Adipocyte (in vitro differentiated cells): ENCODE measurements at regions not wholly inside any gene's neighbourhood (a gene's known extent, or its start where the extent isn't known, plus 50 kb on each side); places are given as distances from the start of the nearest gene placed in this dataset.

Experiments
- DNase-seq: peaks from one replicate; pipeline ENCODE4 v3.0.0-alpha.2; 2015; ENCODE audit warnings: low read depth
- H3K27me3 ChIP-seq: replicated peaks from 2 replicates; pipeline ENCODE4 v1.7.0; 2013; ENCODE audit warnings: mild to moderate bottlenecking, low read length, moderate library complexity; ENCODE audit not compliant: control insufficient read depth, insufficient read depth
- H3K36me3 ChIP-seq: 2 replicates; pipeline ENCODE4 v1.7.0; 2013; ENCODE audit warnings: low read length, mild to moderate bottlenecking, moderate library complexity; ENCODE audit not compliant: control insufficient read depth, insufficient read depth, severe bottlenecking
- H3K4me1 ChIP-seq: 2 replicates; pipeline ENCODE4 v1.7.0; 2013; ENCODE audit warnings: mild to moderate bottlenecking, low read length, moderate library complexity; ENCODE audit not compliant: control insufficient read depth, insufficient read depth
- H3K4me3 ChIP-seq: 2 replicates; pipeline ENCODE4 v1.7.0; 2013; ENCODE audit warnings: mild to moderate bottlenecking, low read length, moderate library complexity
- H3K9ac ChIP-seq: 2 replicates; pipeline ENCODE4 v1.7.0; 2013; ENCODE audit warnings: mild to moderate bottlenecking, low read length, moderate library complexity
- H3K9me3 ChIP-seq: 2 replicates; pipeline ENCODE4 v1.7.0; 2013; ENCODE audit warnings: mild to moderate bottlenecking, low read length, moderate library complexity; ENCODE audit not compliant: control insufficient read depth

DNA sequence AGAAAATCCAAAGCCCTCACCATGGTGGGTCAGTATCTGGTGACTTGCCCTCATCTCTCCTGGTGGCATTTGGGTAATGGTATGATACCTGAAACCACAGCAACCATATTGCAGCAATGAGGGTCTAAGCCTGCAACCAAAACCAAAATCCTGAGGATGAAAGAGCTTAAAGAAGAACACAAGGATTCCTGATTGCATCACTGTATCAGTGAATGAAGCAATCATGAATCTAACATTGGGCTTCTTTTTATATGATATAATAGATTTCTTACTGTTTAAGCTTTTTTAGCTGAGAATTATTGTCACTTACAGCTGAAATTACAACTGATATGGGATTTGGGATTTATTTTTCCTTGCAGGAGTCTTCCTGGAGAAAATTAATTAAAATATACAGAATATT lies 269.9 kb downstream of the MEF2C start:
- no peaks in the 10 kb centered on the region for H3K36me3 ChIP-seq
- H3K4me3 ChIP-seq, result no peak overlapping the region
- DNase-seq, result peak; percentile 18
- no peaks in the 10 kb centered on the region for H3K27me3 ChIP-seq
- no peak overlapping the region for H3K9ac ChIP-seq
- no peaks in the 10 kb centered on the region for H3K9me3 ChIP-seq
- H3K4me1 ChIP-seq, result no peaks in the 10 kb centered on the region

DNA sequence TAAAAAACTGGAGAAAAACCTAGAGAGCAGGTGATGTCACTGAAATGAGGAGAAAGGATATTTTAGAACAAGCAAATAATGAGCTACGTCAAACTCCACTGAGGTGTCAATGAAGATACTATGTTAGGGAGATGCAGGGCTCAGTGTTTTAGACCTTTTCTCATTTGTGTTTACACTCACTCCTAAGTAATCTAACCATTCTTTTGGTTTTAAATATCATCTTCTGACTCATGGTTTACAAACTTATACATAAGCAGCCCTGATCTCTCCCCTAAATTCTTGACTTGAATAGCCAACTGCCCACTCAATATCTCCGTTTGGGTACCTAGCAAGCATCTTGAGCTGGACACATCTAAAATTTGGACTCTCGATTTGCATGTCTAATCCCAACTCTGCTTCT lies 272.4 kb downstream of the MEF2C start:
- H3K4me3 ChIP-seq, result no peak overlapping the region

DNA sequence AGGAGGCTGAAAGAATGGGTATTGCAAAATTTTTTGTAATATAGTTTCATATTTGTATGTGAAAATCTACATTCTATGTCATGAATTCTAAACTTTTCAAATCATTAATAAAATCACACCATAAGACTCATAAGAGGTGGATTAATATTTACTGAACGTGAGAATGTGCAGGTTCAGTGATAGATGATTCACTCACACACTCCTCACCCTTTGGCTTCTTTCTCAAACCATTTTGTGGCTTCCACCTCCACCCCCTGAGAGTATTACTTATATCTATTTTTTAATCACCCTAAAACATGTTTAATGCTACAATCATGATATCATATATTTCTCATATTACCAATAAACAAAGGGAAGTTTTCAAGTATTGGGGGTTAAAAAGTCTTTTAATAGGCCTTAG lies 275.5 kb downstream of the MEF2C start:
- Histone ChIP-seq H3K9ac (no peak overlapping the region), H3K9me3 (no peaks in the 10 kb centered on the region), H3K27me3 (no peaks in the 10 kb centered on the region), H3K4me1 (no peaks in the 10 kb centered on the region), H3K36me3 (no peaks in the 10 kb centered on the region), H3K4me3 (no peak overlapping the region)
- DNase-seq, result no peak

More for the DNA sequence above, 272.4 kb downstream of the MEF2C start:
- Histone ChIP-seq H3K4me1 (no peaks in the 10 kb centered on the region), H3K27me3 (no peaks in the 10 kb centered on the region), H3K9me3 (no peaks in the 10 kb centered on the region), H3K36me3 (no peaks in the 10 kb centered on the region), H3K9ac (no peak overlapping the region)
- no peak for DNase-seq

DNA sequence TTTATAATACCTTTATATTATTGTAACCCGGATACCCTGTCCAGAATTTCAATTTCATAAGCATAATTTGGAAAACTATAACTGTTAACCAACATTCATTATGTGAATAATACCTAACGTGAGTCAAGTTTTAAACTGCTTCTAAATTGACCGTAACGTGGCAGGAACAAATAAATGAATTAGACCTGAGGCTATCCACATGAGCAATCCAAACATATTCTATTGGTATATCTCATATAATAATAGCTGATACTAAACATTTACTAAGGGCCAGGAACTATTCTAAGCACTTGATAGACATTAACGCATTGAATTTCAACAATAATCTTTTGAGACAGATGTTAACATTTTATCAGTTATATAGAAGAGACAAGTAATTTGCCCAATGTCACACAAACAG lies 276.4 kb downstream of the MEF2C start:
- Histone ChIP-seq H3K9me3 (no peaks in the 10 kb centered on the region), H3K27me3 (no peaks in the 10 kb centered on the region), H3K9ac (no peak overlapping the region), H3K36me3 (no peaks in the 10 kb centered on the region), H3K4me3 (no peak overlapping the region), H3K4me1 (no peaks in the 10 kb centered on the region)
- no peak for DNase-seq

DNA sequence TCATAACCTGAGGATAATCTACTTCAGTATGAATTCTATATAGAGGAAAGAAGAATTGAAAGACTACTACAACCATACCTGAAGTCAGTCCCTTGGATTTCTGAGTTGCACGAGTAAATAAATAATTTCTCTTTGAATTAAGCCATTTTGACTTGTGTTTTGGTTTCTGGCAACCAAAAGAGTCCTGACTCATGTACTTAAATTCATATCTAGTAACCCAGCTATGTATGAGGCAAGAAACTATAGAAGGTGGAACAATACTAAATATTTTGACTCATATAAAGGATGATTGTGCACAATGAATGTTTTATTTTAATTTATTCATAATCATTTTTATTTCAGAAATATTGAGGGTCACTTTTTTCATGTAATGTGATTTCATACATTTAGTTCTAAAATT lies 276.8 kb downstream of the MEF2C start:
- H3K9me3 ChIP-seq, result peaks cover 2% of the 10 kb centered on the region
- no peak for DNase-seq
- H3K4me3 ChIP-seq, result no peak overlapping the region
- no peak overlapping the region for H3K9ac ChIP-seq
- H3K36me3 ChIP-seq, result no peaks in the 10 kb centered on the region
- no peaks in the 10 kb centered on the region for H3K27me3 ChIP-seq
- H3K4me1 ChIP-seq, result no peaks in the 10 kb centered on the region

DNA sequence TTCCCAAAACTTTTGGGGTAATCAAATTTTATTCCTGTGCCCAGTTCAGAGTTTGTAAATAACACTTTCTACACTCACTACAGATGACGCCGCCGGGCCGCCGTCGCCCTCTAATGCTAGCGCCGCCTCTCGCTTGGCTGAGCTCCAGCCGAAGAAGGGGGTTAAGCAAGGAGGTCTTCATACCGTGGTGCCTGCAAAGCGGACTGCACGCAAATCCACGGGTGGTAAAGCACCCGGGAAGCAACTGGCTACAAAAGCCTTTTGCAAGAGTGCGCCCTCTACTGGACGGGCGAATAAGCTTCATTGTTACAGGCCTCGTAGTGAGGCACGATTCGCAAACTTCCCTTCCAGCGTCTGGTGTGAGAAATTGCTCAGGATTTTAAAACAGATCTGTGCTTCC lies 280.4 kb downstream of the MEF2C start:
- Histone ChIP-seq H3K9me3 (peaks cover 7% of the 10 kb centered on the region), H3K4me1 (no peaks in the 10 kb centered on the region), H3K27me3 (no peaks in the 10 kb centered on the region), H3K4me3 (no peak overlapping the region), H3K9ac (no peak overlapping the region), H3K36me3 (no peaks in the 10 kb centered on the region)
- DNase-seq, result no peak

DNA sequence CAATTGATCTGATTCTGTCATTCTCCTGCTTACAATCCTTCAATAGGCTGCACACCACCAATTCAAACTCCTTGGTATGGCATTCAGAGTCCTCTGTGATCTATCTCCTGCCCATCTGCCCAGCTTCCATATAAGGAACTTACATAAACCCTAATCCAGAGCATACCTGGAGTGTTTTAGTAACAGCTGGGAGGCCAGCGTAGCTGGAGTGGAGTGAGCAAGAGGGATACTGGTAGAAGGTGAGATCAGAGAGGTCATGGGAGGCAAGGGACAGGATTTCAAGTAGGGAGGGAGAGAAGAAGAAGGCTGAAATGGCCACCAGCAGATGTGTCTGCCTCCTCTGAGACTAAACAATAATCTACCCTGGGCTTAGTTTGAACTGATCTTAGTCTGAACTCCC lies 288.5 kb downstream of the MEF2C start:
- Histone ChIP-seq H3K9ac (no peak overlapping the region), H3K9me3 (peaks cover 2% of the 10 kb centered on the region), H3K27me3 (no peaks in the 10 kb centered on the region), H3K4me3 (no peak overlapping the region), H3K36me3 (no peaks in the 10 kb centered on the region), H3K4me1 (no peaks in the 10 kb centered on the region)
- DNase-seq, result no peak

DNA sequence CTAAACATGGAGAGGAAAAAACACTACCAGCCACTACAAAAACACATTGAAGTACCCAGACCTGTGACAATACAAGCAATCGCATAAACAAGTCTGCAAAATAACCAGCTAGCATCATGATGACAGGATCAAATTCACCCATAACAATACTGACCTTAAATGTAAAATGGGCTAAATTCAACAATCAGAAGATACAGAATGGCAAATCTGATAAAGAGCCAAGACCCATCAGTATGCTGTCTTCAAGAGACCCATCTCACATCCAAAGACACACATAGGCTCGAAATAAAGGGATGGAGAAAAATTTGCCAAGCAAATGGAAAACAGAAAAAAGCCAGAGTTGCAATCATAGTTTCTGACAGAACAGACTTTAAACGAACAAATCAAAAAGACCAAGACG lies 294.4 kb downstream of the MEF2C start:
- Histone ChIP-seq H3K27me3 (no peaks in the 10 kb centered on the region), H3K9me3 (peaks cover 16% of the 10 kb centered on the region), H3K4me3 (no peak overlapping the region), H3K4me1 (no peaks in the 10 kb centered on the region), H3K36me3 (no peaks in the 10 kb centered on the region), H3K9ac (no peak overlapping the region)
- DNase-seq, result no peak

DNA sequence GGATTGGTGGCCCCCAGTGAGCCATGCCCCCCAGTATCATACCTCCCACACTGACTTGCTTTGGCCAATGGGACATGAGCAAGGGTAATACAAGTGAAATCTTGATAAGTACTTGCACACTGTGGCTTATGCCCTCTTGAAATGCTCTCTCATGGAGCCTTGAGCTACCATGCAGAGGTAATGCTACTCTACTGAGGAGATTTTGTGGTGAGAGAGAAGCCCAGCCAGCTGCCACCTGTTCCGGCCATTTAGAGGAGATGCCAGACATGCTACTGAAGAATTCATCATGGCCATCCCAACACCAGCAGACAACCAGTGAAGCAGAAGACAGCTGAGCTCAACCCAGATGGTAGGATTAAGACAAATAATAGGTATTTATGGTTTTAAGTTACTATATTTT lies 299.5 kb downstream of the MEF2C start:
- no peaks in the 10 kb centered on the region for H3K4me1 ChIP-seq
- H3K27me3 ChIP-seq, result no peaks in the 10 kb centered on the region
- no peaks in the 10 kb centered on the region for H3K36me3 ChIP-seq
- DNase-seq, result no peak
- peaks cover 5% of the 10 kb centered on the region for H3K9me3 ChIP-seq
- no peak overlapping the region for H3K4me3 ChIP-seq
- H3K9ac ChIP-seq, result no peak overlapping the region

DNA sequence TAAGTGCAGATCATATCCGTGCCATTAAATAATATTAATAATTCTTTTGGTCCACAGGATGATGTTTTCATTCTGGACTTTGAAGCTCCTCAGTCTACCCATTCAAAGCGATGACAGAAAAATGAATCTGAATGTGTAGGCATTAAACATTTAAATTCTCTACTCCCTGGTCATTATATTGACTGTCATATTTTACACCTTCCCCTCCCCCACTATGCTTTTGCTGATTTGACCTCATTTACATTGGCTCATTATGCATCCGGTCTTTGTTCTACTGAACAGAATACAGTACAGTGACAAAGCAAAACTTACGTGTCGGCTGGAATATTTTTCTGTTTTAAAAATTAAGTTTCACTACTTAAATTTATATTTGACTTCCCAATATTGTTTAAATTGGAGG lies 289.7 kb upstream of the TMEM161B start:
- DNase-seq, result no peak
- Histone ChIP-seq H3K9me3 (no peaks in the 10 kb centered on the region), H3K4me3 (no peak overlapping the region), H3K36me3 (no peaks in the 10 kb centered on the region), H3K9ac (no peak overlapping the region), H3K27me3 (no peaks in the 10 kb centered on the region), H3K4me1 (no peaks in the 10 kb centered on the region)

DNA sequence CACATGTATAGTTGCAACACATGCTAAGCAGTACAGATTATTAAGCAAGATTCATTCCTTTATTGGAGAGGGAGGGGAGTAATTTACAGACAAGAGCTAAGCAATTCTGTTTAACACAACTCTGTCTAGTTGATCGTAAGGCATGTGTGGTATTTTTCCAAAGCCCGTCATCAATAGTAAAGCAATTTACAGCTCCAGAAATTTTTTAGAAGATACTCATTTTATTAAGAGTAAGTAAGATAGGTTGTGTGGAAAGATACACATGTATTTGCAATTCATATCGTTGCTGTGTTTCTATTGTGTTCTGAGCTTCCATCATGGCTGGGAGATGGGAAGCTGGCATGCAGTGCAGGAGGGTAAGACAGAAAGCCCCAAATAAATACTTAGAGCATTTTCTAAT lies 289.2 kb upstream of the TMEM161B start:
- no peak overlapping the region for H3K4me3 ChIP-seq
- no peaks in the 10 kb centered on the region for H3K27me3 ChIP-seq
- no peaks in the 10 kb centered on the region for H3K4me1 ChIP-seq
- no peaks in the 10 kb centered on the region for H3K36me3 ChIP-seq
- H3K9me3 ChIP-seq, result no peaks in the 10 kb centered on the region
- no peak for DNase-seq
- H3K9ac ChIP-seq, result no peak overlapping the region

DNA sequence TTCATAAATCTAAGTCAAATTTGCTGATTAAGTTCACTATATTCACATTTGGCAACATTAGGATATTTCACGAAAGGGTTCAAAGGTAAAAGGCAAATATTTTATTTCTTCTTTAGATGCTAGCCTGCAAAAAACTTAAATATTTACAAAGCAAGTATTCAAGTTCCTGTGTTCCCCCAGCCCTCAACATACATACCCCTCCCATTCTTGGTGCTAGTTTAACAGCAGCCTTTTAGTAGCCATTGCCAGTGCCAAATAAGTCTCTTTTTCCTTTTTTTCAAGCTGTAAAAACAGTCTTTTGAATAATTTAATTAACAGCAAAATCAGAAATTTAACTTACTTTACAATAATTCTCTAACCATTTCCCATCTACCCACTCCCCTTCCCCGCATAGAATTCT lies 288.5 kb upstream of the TMEM161B start:
- no peak overlapping the region for H3K9ac ChIP-seq
- no peak for DNase-seq
- H3K9me3 ChIP-seq, result no peaks in the 10 kb centered on the region
- H3K4me3 ChIP-seq, result no peak overlapping the region
- H3K27me3 ChIP-seq, result no peaks in the 10 kb centered on the region
- H3K36me3 ChIP-seq, result no peaks in the 10 kb centered on the region
- H3K4me1 ChIP-seq, result no peaks in the 10 kb centered on the region
